ENCODE measurements at regions not wholly inside any gene's neighbourhood (a gene's known extent, or its start where the extent isn't known, plus 50 kb on each side); places are given as distances from the start of the nearest gene placed in this dataset.

DNA sequence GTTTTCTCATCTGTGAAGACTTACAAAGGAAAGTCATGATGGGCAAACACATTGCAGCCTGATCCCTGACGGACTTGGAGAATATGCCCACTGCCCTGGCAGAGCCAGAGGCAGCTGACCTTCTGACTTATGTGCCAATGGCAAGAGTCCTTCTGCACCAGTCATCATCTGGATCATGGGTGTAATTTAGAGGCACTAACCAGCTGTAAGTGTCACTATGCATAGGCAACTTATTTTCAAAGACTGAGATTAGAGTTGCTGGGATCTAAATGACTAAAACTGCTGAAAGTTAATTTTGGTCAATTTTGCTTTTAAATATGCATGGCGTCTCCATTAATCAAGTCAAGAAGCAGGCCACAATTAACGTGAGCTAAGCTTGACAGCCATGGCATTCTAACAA lies 261.2 kb downstream of the BCL11A start:
- no peak for DNase-seq

- no peak for DNase-seq
Measured at GRCh38 chr2:60290509-60290908, 262.9 kb downstream of the BCL11A start.

DNA sequence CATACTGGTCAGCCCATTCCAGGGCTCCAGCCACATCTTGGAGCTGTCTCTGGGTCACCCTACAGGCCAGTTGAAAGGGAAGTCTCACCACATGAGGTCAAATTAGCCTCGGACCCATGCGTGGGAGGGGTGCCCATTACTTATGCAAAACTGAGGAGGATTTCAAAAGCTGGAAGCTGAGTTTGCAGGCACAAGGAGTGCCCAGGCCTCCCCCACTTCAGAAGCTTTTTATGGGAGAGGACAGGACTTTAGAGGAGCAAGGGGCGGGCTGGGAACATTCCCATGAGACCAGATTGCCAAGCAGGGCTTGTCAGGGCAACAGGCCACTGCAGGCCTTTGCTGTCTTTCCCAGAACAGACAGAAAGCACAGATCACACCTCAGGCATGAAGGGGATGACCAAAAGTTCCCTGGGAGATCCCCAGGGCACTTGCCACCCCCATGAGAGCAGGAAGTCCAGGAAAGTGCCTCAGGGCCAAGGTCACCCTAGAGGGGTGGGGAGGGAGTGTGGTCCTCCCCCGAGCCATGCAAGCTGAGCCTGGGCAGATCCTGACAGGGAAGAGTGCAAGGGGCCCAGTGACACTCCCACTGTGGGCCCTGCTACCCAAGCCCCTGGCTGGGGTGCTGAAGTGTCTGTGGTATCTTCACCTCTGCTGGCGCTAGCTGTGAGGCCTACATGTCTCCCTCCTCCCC lies 267.7 kb downstream of the BCL11A start:
- no peak for DNase-seq

DNA sequence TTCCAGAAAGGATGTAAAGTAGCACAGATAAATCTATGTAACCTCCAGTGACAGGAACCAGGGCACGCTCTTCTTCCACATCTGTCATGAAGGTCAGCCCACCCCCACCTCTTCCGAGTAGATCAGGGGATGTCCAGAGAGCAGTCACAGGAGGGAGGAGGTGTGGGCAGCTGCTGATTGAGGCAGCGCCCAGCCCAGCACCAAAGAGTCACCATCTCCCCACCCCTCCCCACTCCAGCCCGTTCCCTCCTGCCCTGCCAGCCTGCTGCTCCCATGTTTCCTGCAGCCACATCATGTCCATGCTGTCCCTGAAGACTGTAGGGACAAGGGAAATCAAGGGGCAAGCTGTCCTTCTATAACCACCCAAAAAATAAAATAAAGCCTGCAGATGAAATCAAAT lies 269.8 kb downstream of the BCL11A start:
- no peak for DNase-seq

DNA sequence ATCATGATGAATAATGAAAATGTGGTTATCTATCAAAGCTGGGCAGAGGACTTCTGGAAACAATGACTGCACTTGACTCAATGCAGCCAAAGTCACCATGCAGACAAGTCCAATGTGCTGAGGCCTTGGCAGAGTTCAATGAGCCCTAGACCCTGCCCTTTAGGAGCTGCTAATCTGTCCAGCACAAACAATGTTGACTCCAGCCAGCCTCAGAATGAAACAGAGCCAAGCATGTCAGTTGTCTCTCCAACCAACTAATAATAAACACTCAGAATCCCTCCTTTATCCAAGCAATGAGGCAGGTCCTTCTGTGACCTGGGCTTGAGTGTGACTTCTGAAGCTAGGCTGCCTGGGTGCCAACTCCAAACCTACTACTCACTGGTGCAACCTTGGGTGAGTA lies 270.6 kb downstream of the BCL11A start:
- DNase-seq, result no peak

DNA sequence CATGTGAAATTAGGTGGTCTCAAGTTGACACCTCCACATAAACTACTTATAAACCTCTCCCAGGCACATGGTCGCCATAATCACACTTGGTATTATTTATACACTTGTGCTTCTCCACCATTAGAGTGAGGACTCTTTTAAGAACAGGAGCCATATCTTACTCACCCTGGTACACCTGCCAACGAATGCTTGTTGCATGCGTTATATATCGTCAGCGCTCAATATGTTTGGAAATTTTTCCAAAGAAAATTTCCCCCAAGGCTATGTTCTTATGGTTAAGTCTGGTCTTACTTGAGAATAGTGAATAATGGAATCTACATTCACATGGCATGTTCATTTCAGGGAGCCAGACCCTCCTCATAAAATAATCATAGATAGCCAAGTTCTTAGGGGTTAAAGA lies 271.7 kb downstream of the BCL11A start:
- DNase-seq, result no peak

DNA sequence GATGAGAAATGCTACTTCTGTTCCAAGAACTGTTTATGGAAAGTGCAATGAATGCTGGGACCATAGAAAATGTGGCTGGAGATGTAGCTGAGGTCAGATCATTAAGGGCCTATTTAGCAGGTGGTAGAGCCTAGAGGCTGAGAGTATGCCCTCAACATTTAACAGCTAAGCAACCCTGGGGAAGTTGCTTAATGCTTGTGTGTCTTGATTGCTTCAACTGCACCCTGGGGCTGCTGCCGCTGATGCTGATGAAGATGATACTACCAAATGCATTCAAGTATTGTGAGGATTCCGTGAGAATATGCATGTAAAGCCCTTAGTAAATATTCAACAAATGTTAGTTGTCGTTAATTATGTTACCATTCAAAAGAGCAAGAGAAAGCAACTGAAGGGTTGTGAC lies 273.2 kb downstream of the BCL11A start:
- no peak for DNase-seq

GRCh38 chr2:60278906-60279305 lies 274.5 kb downstream of the BCL11A start:
- DNase-seq, result no peak

DNA sequence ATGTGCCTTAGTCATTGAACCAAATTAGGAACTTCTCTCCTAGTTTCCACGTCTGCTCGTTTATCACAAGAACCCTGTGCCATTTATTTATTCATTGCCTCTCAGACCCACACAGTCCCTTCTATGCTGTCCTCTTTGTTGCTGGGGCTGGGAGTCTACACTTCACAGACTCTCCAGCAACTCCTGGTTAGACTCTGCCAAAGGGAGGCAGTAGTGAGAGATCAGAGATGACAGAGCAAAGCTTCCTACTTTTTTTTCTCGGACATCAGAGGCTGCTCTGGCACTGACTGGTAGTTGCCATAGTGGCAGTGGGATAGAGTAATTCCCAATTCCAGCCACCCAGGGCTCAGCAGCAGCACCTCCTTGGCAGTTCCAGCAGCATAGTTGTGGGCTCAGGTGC lies 277.5 kb downstream of the BCL11A start:
- DNase-seq, result no peak

DNA sequence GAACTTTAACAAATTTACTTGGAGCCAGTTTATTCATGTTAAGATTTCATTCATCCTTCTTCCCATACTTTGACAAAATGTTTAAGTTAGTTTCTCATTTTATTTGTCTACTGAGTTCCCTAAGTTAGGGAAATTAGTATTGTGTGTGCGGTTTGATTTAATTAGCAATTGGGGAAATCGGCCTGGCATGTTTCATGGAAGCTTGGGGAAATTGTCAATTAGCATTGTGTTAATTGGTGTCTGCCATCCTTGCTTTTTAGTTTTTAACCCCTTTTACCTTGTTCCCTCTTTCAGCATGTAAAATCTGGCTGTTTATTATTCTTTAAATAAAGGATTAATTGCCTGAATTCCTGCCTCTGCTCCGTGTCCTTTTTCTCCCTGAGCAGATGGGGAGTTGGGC lies 279.6 kb downstream of the BCL11A start:
- no peak for DNase-seq

DNA sequence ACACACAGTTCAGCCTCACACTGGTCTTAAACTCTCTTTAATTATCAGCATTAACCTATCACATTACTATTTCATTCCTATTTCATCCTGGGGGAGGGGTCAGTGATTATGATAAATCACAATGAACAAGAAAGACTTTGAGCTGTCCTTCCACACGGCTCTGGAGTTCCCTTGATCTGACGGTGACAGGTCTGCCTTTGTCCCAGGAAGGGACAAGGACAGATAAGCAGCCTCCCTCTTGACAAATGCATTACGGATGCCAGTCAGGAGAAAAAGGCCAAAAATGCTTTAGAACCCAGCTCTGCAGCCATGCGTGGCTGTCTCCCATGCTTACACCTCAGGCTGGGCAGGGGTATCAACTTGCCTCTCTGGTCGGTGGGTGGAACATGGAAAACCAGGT lies 281.7 kb downstream of the BCL11A start:
- DNase-seq, result no peak

GRCh38 chr2:60271131-60271530 lies 282.3 kb downstream of the BCL11A start:
- DNase-seq, result no peak

DNA sequence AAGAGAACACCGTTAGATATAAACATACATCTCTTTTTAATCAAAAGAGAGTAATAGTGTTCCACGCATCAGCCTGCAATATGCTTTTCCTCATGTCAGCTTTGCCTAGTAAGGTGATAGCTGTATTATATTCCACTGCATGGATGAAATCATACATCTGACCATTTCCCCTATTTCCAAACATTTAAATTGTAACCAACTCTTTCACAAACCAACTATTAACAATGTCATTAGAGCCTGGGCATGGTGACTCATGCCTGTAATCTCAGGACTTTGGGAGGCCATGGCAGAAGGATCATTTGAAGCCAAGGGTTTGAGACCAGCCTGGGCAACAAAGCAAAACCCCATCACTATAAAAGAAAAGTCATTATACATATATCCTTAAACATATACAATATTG lies 284.8 kb downstream of the BCL11A start:
- no peak for DNase-seq

DNA sequence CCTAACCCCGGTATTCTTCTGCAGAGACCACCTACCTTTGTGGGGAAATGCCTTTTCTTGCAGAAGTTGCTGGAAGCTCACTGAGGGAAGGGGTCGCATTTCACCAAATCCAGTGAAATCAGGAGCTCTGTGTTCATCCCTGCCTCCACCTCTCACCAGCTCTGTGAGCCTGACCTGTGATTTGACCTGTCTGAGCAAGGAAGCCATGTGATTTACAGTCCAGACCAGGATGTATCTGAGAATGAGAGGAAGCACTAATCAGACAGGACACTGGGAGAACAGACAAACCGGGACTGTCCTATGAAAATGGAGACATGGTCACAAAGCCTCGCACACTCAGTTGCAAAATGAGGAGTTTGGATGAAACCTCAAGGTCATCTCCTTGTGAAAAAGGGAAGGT lies 285.4 kb downstream of the BCL11A start:
- no peak for DNase-seq

DNA sequence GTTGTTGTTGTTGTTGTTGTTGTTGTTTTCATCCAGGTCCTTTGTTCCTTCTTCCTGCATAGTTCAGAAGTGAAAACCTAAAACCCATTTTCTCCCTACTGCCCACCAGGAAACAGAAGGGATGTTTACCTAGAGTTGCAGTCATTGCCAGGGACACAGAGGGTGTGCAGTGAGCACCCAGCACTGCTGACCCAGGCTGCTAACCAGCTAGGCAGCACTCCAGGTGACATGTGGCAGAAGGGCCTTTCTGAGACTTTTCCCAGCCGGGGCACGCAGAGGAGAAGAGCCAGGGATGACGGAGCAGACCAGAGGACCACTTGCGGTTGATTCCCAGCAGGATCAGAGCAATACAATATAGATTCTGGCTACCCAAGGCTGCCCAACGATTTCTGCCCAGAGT lies 286.3 kb downstream of the BCL11A start:
- DNase-seq, result no peak

DNA sequence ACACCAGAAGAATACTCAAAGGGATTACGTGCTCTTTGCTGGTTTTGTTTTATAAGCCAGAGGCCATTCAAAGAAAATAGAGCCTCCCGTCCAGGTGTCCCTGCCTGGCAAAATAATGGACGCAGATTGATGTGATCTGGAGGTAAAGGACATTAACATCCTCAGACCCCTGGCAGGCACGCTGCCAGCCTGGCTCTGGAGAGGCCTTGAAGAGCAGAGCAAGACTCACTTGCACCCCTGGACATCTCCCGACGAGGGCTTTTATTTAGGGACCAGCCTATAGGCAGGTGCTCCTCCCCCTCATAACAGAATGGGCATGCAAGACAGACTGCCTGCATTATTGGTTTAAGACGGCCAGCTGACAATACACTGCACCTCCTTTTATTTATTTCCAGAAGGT lies 291.3 kb downstream of the BCL11A start:
- no peak for DNase-seq

GRCh38 chr2:60260639-60261296 lies 292.7 kb downstream of the BCL11A start:
- no peak for DNase-seq

- DNase-seq, result no peak
Measured at GRCh38 chr2:60259781-60260180, 293.7 kb downstream of the BCL11A start.

DNA sequence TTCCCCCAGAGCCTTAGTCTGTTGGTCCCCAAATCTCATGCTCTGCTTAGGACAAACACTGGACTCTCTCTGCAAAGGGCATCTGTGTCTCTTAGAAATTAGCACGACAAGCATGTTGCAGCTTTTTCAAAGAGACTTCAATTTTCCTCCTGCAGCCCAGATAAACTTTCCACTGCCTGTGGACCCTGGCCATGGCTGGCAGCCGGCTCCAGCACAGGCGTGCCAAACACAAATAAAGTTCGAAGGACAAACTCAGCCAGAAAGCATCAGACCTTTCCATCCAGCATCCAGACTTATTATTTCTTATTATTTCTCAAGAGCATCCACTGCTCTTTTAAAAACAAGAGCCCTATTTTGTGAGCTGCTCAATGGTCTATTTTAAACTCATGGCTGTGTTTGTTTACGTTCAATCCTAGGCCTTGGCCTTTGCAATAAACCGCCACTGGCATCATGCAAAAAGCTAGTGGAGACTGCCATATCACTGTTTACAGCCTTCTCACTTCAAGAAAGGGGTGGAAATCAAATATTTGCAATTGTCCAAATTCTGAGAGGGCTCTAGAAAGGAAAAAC lies 300.8 kb downstream of the BCL11A start:
- DNase-seq, result no peak

- DNase-seq, result no peak
Measured at GRCh38 chr2:60251247-60251646, 302.2 kb downstream of the BCL11A start.

- no peak for DNase-seq
Measured at GRCh38 chr2:60249879-60250278, 303.6 kb downstream of the BCL11A start.

GRCh38 chr2:60247471-60247870 lies 306.0 kb downstream of the BCL11A start:
- no peak for DNase-seq

- DNase-seq, result no peak
Measured at GRCh38 chr2:60246583-60246982, 306.9 kb downstream of the BCL11A start.

GRCh38 chr2:60234274-60234986 lies 319.0 kb downstream of the BCL11A start:
- no peak for DNase-seq
